ENCODE measurements at regions not wholly inside any gene's neighbourhood (a gene's known extent, or its start where the extent isn't known, plus 50 kb on each side); places are given as distances from the start of the nearest gene placed in this dataset.
"Not testable (repeated sequence)": the region's sequence is repeated elsewhere in the genome, so short reads cannot be mapped to it uniquely, and the experiment has no call there.

DNA sequence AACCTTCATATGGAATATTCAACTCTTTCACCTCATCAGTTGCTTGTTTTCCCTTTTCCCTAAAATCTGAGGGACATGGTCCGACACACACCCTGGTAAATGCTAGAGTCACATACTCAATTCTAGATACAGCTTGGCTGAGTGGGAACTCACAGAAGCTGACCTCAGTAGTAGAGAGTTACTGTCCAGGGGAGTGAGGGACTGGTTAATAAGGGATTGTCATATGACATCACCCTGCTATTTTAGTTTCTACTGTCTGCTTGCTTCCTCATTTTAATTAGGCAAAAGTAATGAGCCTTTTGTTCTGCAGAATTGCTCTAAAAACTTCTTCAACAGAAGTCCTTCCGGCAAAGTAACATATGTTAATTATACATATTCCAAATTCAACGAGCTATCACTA, 244.5 kb downstream of the ZIC4 start:
- Histone ChIP-seq H3K27me3 (ENCODE audit: low read depth) (no peaks in the 10 kb centered on the region), H3K4me1 (no peaks in the 10 kb centered on the region), H3K4me3 (no peak overlapping the region), H3K9me3 (no peaks in the 10 kb centered on the region), H3K36me3 (replicated peaks) (no peaks in the 10 kb centered on the region)
- no peak for DNase-seq (ENCODE audit: low spot score in 2 of 2)
- in situ Hi-C loops (cut with MboI; ENCODE audit: low sequenced_read_pairs) = no loop called here

DNA sequence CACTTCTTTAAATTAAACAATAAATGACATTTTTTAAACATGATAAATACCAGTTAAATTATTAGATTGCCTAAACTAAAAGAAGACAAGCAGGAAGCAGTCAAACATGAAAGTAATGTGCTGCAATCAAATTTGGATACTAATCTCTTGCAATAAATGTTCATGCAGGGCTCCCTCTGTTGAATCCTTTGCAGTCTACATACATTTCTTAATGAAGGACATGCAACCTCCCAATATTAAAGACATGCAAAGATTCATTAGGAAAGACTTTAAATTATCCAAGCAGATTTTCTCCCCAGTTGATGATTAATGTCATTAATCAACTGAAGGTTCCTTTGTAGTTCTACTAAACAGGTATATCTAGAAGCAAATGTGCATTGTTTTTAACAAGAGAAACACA, 245.4 kb downstream of the ZIC4 start:
- no peaks in the 10 kb centered on the region for H3K4me1 ChIP-seq
- H3K36me3 ChIP-seq (replicated peaks) = no peaks in the 10 kb centered on the region
- no peak overlapping the region for H3K4me3 ChIP-seq
- no peak for DNase-seq (ENCODE audit: low spot score in 2 of 2)
- in situ Hi-C loops (cut with MboI; ENCODE audit: low sequenced_read_pairs) = no loop called here
- no peaks in the 10 kb centered on the region for H3K27me3 ChIP-seq (ENCODE audit: low read depth)
- no peaks in the 10 kb centered on the region for H3K9me3 ChIP-seq

- in situ Hi-C loops (cut with MboI; ENCODE audit: low sequenced_read_pairs) = no loop called here
- H3K9me3 ChIP-seq = no peaks in the 10 kb centered on the region; the same call in 1 of the 2 replicates
- DNase-seq (ENCODE audit: low spot score in 2 of 2) = no peak
- no peak overlapping the region for H3K4me3 ChIP-seq
- H3K36me3 ChIP-seq (replicated peaks) = no peaks in the 10 kb centered on the region
- no peaks in the 10 kb centered on the region for H3K4me1 ChIP-seq
- no peaks in the 10 kb centered on the region for H3K27me3 ChIP-seq (ENCODE audit: low read depth)
These were observed 247.2 kb downstream of the ZIC4 start for GRCh38 chr3:147159141-147159540.

DNA sequence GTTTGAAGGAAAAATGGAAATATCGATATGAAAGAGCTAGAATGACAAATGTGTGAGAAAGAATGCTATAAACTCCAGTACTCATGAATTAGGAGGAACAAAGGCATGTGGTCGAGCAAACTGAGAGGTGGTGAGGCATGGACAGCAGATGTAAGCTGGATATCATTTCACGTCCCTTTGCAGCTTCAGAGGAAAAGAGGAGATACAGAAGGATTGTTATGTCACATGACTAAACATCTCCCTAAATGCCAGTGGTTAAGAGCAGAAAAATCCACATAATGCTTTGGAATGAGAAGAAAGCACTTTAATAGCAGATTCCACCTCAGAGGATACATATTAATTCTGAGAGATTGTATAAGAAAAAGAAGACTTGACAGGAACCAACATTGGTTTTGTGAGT, 248.7 kb downstream of the ZIC4 start:
- in situ Hi-C loops (cut with MboI; ENCODE audit: low sequenced_read_pairs) = no loop called here
- DNase-seq (ENCODE audit: low spot score in 2 of 2) = no peak
- Histone ChIP-seq H3K9me3 (no peaks in the 10 kb centered on the region; the same call in 1 of the 2 replicates), H3K27me3 (ENCODE audit: low read depth) (no peaks in the 10 kb centered on the region), H3K4me3 (no peak overlapping the region), H3K36me3 (replicated peaks) (no peaks in the 10 kb centered on the region), H3K4me1 (no peaks in the 10 kb centered on the region)

- H3K4me3 ChIP-seq; DNase-seq (ENCODE audit: low spot score in 2 of 2); H3K36me3 ChIP-seq (replicated peaks); in situ Hi-C loops (cut with MboI; ENCODE audit: low sequenced_read_pairs); H3K27me3 ChIP-seq (ENCODE audit: low read depth); H3K9me3 ChIP-seq; H3K4me1 ChIP-seq: not testable (repeated sequence)
These were observed 251.4 kb downstream of the ZIC4 start for GRCh38 chr3:147154988-147155387.

DNA sequence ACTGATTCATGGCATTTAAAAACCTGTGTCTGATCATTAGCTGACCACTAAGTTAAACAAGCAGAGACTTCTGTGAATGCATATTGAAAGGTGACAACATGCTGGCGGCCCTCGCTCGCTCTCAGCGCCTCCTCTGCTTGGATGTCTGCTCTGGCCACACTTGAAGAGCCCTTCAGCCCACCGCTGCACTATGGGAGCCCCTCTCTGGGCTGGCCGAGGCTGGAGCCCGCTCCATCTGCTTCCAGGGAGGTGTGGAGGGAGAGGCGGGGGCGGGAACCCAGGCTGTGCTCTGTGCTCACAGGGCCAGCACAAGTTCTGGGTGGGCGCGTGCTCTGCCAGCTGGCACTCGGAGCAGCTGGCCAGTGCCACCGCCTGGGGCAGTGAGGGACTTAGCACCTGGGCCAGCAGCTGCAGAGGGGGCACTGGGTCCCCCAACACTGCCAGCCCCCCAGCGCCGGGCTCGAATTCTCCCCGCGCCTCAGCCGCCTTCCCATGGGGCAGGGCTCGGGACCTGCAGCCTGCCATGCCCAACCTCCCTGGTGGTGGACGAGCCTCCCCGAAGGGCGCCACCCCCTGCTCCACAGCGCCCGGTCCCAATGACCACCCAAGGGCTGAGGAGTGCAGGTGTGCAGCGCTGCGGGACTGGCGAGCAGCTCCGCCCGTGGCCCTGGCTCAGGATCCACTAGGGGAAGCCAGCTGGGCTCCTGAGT, 252.4 kb downstream of the ZIC4 start:
- H3K9me3 ChIP-seq = no peaks in the 10 kb centered on the region; the same call in 1 of the 2 replicates
- H3K4me3 ChIP-seq = no peak overlapping the region
- H3K4me1 ChIP-seq = no peaks in the 10 kb centered on the region
- in situ Hi-C loops (cut with MboI; ENCODE audit: low sequenced_read_pairs) = no loop called here
- no peak for DNase-seq (ENCODE audit: low spot score in 2 of 2)
- H3K27me3 ChIP-seq (ENCODE audit: low read depth) = no peaks in the 10 kb centered on the region
- H3K36me3 ChIP-seq (replicated peaks) = no peaks in the 10 kb centered on the region

- Histone ChIP-seq H3K9me3 (no peaks in the 10 kb centered on the region; the same call in 1 of the 2 replicates), H3K36me3 (replicated peaks) (no peaks in the 10 kb centered on the region), H3K4me3 (no peak overlapping the region), H3K27me3 (ENCODE audit: low read depth) (no peaks in the 10 kb centered on the region), H3K4me1 (no peaks in the 10 kb centered on the region)
- in situ Hi-C loops (cut with MboI; ENCODE audit: low sequenced_read_pairs) = no loop called here
- DNase-seq (ENCODE audit: low spot score in 2 of 2) = no peak
These were observed 253.9 kb downstream of the ZIC4 start for GRCh38 chr3:147152476-147152875.

GRCh38 chr3:147141516-147142288, 264.6 kb downstream of the ZIC4 start:
- H3K4me3 ChIP-seq = no peak overlapping the region
- no peaks in the 10 kb centered on the region for H3K9me3 ChIP-seq
- DNase-seq (ENCODE audit: low spot score in 2 of 2) = no peak
- no peaks in the 10 kb centered on the region for H3K36me3 ChIP-seq (replicated peaks)
- H3K4me1 ChIP-seq = no peaks in the 10 kb centered on the region
- peaks cover 2% of the 10 kb centered on the region; the same call in 1 of the 2 replicates for H3K27me3 ChIP-seq (ENCODE audit: low read depth)
- in situ Hi-C loops (cut with MboI; ENCODE audit: low sequenced_read_pairs) = no loop called here

- no peak for DNase-seq (ENCODE audit: low spot score in 2 of 2)
- Histone ChIP-seq H3K27me3 (ENCODE audit: low read depth) (peaks cover 2% of the 10 kb centered on the region; the same call in 1 of the 2 replicates), H3K9me3 (no peaks in the 10 kb centered on the region), H3K36me3 (replicated peaks) (no peaks in the 10 kb centered on the region), H3K4me3 (no peak overlapping the region), H3K4me1 (no peaks in the 10 kb centered on the region)
- in situ Hi-C loops (cut with MboI; ENCODE audit: low sequenced_read_pairs) = no loop called here
These were observed 267.0 kb downstream of the ZIC4 start for GRCh38 chr3:147139341-147139740.

- Histone ChIP-seq H3K9me3 (no peaks in the 10 kb centered on the region), H3K4me1 (no peaks in the 10 kb centered on the region), H3K4me3 (no peak overlapping the region), H3K27me3 (ENCODE audit: low read depth) (no peaks in the 10 kb centered on the region), H3K36me3 (replicated peaks) (no peaks in the 10 kb centered on the region)
- in situ Hi-C loops (cut with MboI; ENCODE audit: low sequenced_read_pairs) = no loop called here
- DNase-seq (ENCODE audit: low spot score in 2 of 2) = no peak
These were observed 274.2 kb downstream of the ZIC4 start for GRCh38 chr3:147132168-147132567.

GRCh38 chr3:147130461-147130860, 275.9 kb downstream of the ZIC4 start:
- Histone ChIP-seq H3K9me3 (no peaks in the 10 kb centered on the region), H3K36me3 (replicated peaks) (no peaks in the 10 kb centered on the region), H3K27me3 (ENCODE audit: low read depth) (no peaks in the 10 kb centered on the region), H3K4me3 (no peak overlapping the region), H3K4me1 (no peaks in the 10 kb centered on the region)
- in situ Hi-C loops (cut with MboI; ENCODE audit: low sequenced_read_pairs) = no loop called here
- DNase-seq (ENCODE audit: low spot score in 2 of 2) = no peak

- in situ Hi-C loops (cut with MboI; ENCODE audit: low sequenced_read_pairs) = no loop called here
- Histone ChIP-seq H3K4me1 (no peaks in the 10 kb centered on the region), H3K36me3 (replicated peaks) (no peaks in the 10 kb centered on the region), H3K4me3 (no peak overlapping the region), H3K27me3 (ENCODE audit: low read depth) (no peaks in the 10 kb centered on the region), H3K9me3 (no peaks in the 10 kb centered on the region)
- DNase-seq (ENCODE audit: low spot score in 2 of 2) = no peak
These were observed 276.7 kb downstream of the ZIC4 start for GRCh38 chr3:147129665-147130064.

DNA sequence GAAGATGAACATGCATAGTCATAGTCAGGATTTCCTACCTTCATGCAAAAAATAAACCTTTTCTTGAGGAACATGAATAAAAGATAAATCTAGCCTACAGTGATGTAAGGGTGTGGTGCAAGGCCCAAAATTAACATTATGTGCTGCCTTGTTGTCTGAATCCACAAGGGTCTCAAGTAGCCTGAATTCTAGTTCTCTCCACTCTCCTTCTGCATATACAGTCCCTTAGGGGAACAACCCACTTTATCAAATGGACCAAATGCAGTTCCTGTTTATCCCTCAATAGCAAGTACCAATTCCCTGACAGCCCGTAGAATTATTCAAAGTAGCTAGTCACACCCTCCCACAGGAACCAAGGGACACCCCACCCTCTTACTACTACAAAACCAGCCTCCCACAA, 284.0 kb downstream of the ZIC4 start:
- no peak overlapping the region for H3K4me3 ChIP-seq
- H3K36me3 ChIP-seq (replicated peaks) = no peaks in the 10 kb centered on the region
- H3K27me3 ChIP-seq (ENCODE audit: low read depth) = peaks cover 3% of the 10 kb centered on the region; the same call in 1 of the 2 replicates
- in situ Hi-C loops (cut with MboI; ENCODE audit: low sequenced_read_pairs) = no loop called here
- H3K4me1 ChIP-seq = no peaks in the 10 kb centered on the region
- no peak for DNase-seq (ENCODE audit: low spot score in 2 of 2)
- no peaks in the 10 kb centered on the region for H3K9me3 ChIP-seq

- Histone ChIP-seq H3K4me3 (no peak overlapping the region), H3K4me1 (no peaks in the 10 kb centered on the region), H3K36me3 (replicated peaks) (no peaks in the 10 kb centered on the region), H3K9me3 (no peaks in the 10 kb centered on the region), H3K27me3 (ENCODE audit: low read depth) (peaks cover 3% of the 10 kb centered on the region; the same call in 1 of the 2 replicates)
- peak in 1 of 2 experiments; percentile 34 for DNase-seq (ENCODE audit: low spot score in 2 of 2)
- in situ Hi-C loops (cut with MboI; ENCODE audit: low sequenced_read_pairs) = no loop called here
These were observed 286.4 kb downstream of the ZIC4 start for GRCh38 chr3:147119989-147120388.
